ENCODE measurements at regions not wholly inside any gene's neighbourhood (a gene's known extent, or its start where the extent isn't known, plus 50 kb on each side); places are given as distances from the start of the nearest gene placed in this dataset.

DNA sequence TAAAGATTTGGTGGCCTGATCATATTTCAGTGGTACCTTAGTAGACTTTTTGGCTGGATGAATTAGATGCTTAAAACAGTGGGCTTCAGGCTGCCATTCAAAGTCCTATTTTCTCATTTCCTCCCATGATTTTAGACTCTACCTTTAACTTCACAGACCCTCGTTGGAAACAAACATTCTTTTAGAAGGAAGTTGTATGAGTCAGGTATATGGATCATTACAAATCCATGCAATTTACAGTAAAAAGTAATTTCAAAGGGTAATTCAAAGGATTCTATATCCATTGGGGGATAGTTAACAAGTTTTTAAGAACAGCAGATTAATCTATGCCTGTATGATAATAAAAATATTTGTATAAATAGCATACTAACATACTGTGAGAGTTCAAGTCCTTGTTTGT, 216.9 kb upstream of the RRP15 start:
- TF ChIP-seq, protein P1, sequence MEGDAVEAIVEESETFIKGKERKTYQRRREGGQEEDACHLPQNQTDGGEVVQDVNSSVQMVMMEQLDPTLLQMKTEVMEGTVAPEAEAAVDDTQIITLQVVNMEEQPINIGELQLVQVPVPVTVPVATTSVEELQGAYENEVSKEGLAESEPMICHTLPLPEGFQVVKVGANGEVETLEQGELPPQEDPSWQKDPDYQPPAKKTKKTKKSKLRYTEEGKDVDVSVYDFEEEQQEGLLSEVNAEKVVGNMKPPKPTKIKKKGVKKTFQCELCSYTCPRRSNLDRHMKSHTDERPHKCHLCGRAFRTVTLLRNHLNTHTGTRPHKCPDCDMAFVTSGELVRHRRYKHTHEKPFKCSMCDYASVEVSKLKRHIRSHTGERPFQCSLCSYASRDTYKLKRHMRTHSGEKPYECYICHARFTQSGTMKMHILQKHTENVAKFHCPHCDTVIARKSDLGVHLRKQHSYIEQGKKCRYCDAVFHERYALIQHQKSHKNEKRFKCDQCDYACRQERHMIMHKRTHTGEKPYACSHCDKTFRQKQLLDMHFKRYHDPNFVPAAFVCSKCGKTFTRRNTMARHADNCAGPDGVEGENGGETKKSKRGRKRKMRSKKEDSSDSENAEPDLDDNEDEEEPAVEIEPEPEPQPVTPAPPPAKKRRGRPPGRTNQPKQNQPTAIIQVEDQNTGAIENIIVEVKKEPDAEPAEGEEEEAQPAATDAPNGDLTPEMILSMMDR (IDR thresholded peaks at IDR 0.05; ENCODE audit: low read depth, low read length, missing input control): no peak
- TF ChIP-seq EGR1 (IDR thresholded peaks at IDR 0.05; ENCODE audit: low read depth in 2 of 2) (no peak), JUND (IDR thresholded peaks at IDR 0.05) (no peak), FOXA2 (IDR thresholded peaks at IDR 0.05) (no peak), YY1 (IDR thresholded peaks at IDR 0.05) (no peak), RAD21 (IDR thresholded peaks at IDR 0.05) (no peak), MAX (IDR thresholded peaks at IDR 0.05) (no peak), REST (IDR thresholded peaks at IDR 0.05) (no peak), TAF1 (conservative IDR thresholded peaks at IDR 0.05) (no peak), RXRA (IDR thresholded peaks at IDR 0.05) (no peak), GABPA (IDR thresholded peaks at IDR 0.05 in 1 of 2, conservative IDR thresholded peaks at IDR 0.05 in 1 of 2) (no peak), SP1 (IDR thresholded peaks at IDR 0.05) (no peak)

All from liver (tissue), 3 donors.